ENCODE measurements at regions not wholly inside any gene's neighbourhood (a gene's known extent, or its start where the extent isn't known, plus 50 kb on each side); places are given as distances from the start of the nearest gene placed in this dataset.

GRCh38 chr16:13781169-13781564 is 138.8 kb upstream of the ERCC4 start:
- TF ChIP-seq CTCF (IDR thresholded peaks at IDR 0.05) = no peak
- WGBS, 2 donors = 84 to 90% methylated on average over 7 of the region's 7 CpGs
- Histone ChIP-seq H3K36me3 (no peaks in the 10 kb centered on the region), H3K4me1 (peaks cover 0 to 21% (median 0%) of the 10 kb centered on the region in 9 donors), H3K27ac (no peak overlapping the region), H3K4me3 (no peak overlapping the region), H3K9me3 (peaks cover 0 to 30% (median 6%) of the 10 kb centered on the region in 11 donors), H3K27me3 (no peaks in the 10 kb centered on the region)
- DNase-seq = no peak
- intact Hi-C loops (cut with DNase I) = no loop called here
- ATAC-seq = no peak

DNA sequence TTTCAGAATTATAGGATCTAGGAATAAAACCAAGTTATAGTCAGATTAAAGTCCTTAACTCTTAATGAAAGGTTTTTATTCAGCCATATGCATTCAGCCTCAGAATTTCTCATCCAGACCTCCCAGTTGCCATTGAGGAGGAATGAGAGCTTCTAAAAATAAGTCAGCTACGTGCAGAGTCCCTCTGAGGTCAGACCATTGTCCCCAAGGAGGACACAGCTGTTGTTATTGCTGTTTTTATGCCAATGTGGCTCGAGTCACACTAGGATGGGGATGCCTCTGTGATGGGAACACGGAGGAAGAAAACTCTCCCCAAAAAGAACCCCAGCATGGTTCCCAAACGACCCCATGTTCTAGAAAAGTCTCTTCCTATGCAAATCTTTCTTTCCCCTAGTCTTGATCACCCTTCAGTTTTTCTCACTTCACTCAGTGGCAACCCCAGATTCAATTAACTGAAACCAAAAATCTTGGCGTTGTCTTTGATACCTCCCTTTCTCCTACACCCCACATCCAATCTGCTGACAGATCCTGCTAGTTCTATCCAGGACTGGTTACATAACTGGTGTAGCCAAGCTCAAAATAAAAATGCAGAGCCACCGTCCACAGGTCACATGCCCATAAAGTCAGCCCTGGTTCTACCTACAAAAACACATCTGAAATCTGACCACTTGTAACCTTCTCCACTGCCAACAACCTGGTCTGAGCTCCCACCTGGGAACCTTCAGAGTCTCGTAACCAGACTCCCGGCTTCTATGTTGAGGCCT is 138.2 kb upstream of the ERCC4 start:
- WGBS, 2 donors = 51 to 57% methylated on average over 8 of the region's 8 CpGs
- ATAC-seq = peak; percentile 55 to 91 (median 82)
- peaks cover 0 to 21% (median 0%) of the 10 kb centered on the region in 9 donors for H3K4me1 ChIP-seq
- H3K27me3 ChIP-seq = no peaks in the 10 kb centered on the region
- peak overlapping the region in 1 of 10 donors; percentile 55 for H3K27ac ChIP-seq
- DNase-seq = peak in 1 of 2 donors; percentile 38
- H3K36me3 ChIP-seq = no peaks in the 10 kb centered on the region
- H3K4me3 ChIP-seq = no peak overlapping the region
- peaks cover 0 to 24% (median 6%) of the 10 kb centered on the region in 11 donors for H3K9me3 ChIP-seq
- TF ChIP-seq CTCF (IDR thresholded peaks at IDR 0.05) = no peak
- intact Hi-C loops (cut with DNase I) = no loop called here

DNA sequence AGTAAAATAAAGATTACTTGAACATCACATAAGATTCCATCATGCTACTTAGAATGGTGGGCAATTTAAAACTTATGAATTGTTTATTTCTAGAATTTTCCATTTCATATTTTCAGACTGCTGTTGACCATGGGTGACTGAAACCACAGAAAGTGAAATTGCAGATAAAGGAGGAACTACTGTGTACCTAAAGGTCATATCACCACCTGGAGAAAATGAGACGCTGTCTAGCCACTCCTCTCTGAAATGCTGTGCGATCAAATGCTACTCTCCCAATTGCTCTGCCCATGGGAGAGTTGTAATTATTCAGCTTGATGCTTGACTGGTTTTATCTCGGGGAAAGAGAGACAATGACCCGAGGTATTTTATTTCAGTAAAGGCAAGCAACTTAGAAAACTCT is 128.9 kb upstream of the ERCC4 start:
- H3K4me1 ChIP-seq = peaks cover 0 to 33% (median 12%) of the 10 kb centered on the region in 9 donors
- 73 to 81% methylated on average over 4 of the region's 4 CpGs for WGBS, 2 donors
- H3K36me3 ChIP-seq = no peaks in the 10 kb centered on the region
- H3K9me3 ChIP-seq = peaks cover 0 to 14% (median 0%) of the 10 kb centered on the region in 11 donors
- H3K4me3 ChIP-seq = no peak overlapping the region
- ATAC-seq (no peak), DNase-seq (no peak)
- H3K27ac ChIP-seq = no peak overlapping the region
- intact Hi-C loops (cut with DNase I) = no loop called here
- no peak for TF ChIP-seq CTCF (IDR thresholded peaks at IDR 0.05)
- H3K27me3 ChIP-seq = no peaks in the 10 kb centered on the region

GRCh38 chr16:13793841-13794409 is 126.0 kb upstream of the ERCC4 start:
- Histone ChIP-seq H3K36me3 (no peaks in the 10 kb centered on the region), H3K27ac (peak overlapping the region in 5 of 10 donors; percentile 20 to 69 (median 41)), H3K27me3 (no peaks in the 10 kb centered on the region), H3K9me3 (peaks cover 0 to 6% (median 0%) of the 10 kb centered on the region in 11 donors), H3K4me3 (no peak overlapping the region), H3K4me1 (peaks cover 0 to 33% (median 12%) of the 10 kb centered on the region in 9 donors)
- intact Hi-C loops (cut with DNase I) = no loop called here
- peak in 1 of 2 donors; percentile 21 for DNase-seq
- WGBS, 2 donors = 23% methylated on average over 3 of the region's 3 CpGs
- TF ChIP-seq CTCF (IDR thresholded peaks at IDR 0.05) = peak in 3 of 9 donors; percentile 19 to 26 (median 24)
- peak; percentile 21 to 91 (median 70) for ATAC-seq

Measured in heart right ventricle (tissue), 16 donors.